Activated CD4-positive, CD25-positive, alpha-beta regulatory T cell treated with anti-CD3 and anti-CD28 coated beads, Interleukin-2, amount 50 U/mL, for 16 hours (primary cell): ENCODE measurements at regions not wholly inside any gene's neighbourhood (a gene's known extent, or its start where the extent isn't known, plus 50 kb on each side); places are given as distances from the start of the nearest gene placed in this dataset.
"Not testable (repeated sequence)": the region's sequence is repeated elsewhere in the genome, so short reads cannot be mapped to it uniquely, and the experiment has no call there.

Source experiments
- DNase-seq: peaks from one replicate; pipeline ENCODE4 v3.0.0-alpha.2; 2020; ENCODE audit warnings: low read depth, low spot score

DNA sequence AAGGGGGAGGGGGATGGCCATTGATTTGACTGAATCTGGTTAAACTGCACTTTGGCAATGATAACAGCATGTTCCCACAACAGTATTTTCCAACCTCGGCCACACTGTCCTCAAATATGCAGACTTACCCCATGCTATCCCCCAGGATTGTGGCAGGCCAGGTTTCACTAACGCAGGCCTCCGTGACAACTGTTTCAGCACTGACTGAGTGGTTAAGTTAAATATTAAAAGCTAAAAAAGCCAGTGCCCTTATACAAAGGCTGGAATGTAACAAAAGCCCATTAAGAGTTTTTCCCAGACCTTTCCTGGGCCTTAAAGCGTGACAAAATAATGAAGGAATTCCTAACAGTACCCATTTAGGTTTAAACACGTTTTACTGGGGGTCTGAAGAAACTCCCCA, 202.9 kb downstream of the USP25 start:
- DNase-seq = no peak

GRCh38 chr21:15935530-15935929, 205.7 kb downstream of the USP25 start:
- DNase-seq = no peak

DNA sequence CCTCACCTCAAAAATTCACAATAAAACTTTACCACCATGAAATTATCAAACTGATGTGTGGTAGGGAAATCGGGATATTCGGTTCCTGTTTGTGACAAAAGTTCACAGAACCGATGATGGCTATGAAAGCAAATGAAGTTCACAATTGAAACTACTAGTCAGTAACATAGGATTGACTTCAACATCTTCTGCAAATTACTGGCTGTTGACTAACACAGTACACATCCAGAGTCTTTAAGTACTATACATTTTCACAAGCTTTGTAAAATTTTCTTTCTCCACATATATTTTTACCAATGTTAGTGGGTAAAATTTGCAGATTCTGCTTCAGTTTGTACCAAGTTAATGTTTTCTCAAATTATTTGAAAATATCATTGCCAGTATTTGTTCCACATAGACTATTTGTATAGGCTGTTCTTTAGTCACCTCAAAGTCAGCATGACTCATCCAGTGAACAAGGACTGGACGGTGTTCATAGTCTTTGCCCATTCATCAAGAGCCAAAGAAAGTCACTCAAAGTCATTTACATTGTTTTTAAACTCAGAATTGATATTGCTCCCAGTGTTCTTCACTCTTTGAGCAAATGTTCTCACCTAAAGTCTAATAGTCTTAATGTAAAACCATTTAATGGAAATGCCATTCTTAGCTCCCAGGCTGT, 213.4 kb downstream of the USP25 start:
- DNase-seq = no peak

- no peak for DNase-seq
These were observed 217.9 kb downstream of the USP25 start for GRCh38 chr21:15947677-15948076.

- DNase-seq = no peak
These were observed 223.9 kb downstream of the USP25 start for GRCh38 chr21:15953551-15954116.

DNA sequence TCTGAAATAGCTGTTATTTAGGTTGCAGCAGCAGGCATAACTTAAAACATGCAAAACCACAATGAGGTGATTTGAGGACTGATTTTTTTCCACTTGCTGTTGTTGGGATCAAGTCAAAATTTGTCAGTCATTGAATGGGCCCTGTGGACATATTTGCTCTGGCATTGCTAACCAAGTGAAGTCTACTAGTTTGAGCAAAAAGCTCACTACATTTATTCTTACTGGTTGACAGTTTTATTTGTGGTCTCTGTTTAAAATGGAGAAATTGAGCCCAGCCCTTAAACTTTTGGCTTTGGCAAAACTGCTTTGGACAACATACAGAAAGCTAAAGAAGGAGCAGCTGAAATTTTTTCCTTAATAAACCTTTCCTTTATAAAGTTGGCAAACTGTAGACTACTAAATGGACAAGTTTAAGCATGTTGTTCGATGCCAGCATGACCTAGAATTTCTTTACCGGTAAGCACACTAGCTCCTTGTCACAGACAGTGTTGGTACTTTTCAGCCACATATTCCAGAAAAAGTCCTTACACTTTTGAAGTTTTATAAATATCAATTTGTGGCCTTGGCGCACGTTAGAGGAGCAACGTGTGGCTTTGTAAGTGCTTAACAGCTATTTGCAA, 234.6 kb downstream of the USP25 start:
- DNase-seq = no peak

- DNase-seq = no peak
These were observed 236.4 kb downstream of the USP25 start for GRCh38 chr21:15966231-15966630.

GRCh38 chr21:15966651-15967050, 236.9 kb downstream of the USP25 start:
- no peak for DNase-seq

DNA sequence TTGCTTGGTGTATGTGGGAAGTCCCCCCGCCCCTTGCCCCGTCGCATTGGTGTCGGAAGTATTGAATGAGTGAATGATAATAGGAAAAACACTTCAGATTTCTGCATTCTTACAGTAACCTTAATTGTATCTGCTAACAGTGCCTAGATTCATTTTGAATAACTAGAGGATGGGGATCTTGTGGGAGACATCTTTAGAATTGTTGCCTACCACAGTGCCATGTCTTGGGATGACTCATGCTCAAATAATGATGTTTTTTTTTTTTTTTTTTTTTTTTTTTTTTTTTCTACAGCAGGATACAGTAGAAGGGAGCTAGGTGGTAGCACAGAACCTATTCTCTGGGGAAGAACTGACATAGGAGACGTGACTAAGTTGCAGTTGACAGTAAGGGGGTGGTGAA, 237.9 kb downstream of the USP25 start:
- DNase-seq = no peak

DNA sequence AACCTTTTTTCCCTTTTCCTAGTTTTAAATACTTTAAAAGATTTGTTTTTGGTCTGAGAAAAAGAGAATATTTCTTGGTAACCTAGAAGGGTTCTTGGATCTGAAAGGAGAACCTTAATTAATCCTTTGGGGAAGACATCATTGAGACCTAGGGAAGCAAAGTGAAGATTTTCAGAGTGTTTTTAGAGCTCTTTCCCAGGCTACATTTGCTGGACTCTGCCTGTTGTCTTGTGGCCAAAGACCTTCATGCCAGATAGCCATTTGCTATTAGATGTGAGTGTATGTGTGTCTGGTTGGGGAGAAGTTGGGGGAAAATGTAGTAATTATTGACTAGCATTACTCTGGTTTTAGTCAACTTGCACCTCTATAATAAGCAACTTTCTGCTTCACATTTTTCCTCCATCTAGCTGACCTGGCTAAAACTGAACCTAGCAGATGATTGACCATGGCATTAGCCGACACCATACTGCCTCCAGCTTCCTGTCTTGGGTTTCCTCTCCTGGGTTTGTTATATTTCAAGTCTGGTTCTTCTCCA, 239.1 kb downstream of the USP25 start:
- no peak for DNase-seq

- no peak for DNase-seq
These were observed 247.0 kb downstream of the USP25 start for GRCh38 chr21:15976807-15977206.

DNA sequence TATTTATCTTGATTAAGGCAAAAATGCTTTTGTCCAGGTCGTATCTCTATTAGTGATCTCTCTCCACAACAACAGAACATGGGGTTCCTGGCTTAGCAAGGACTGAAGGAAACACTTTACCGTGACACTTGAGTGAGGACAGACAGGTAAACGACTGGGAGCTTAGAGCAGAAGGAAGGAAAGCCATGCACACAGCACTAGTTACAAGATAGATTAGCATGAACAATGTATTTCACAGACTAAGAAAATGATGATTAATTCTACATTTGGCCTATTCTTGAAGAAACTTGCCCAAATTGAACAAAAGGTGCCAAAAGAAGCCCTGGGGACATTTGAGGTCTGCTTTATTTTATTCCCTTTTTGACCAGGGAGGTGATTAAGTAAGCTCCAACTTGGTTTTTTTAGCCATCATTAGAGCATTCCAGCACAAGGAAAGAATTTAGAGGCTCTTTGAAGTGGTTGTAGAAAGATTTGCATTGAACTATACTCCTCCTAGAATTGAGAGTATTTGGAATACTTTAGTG, 248.5 kb downstream of the USP25 start:
- DNase-seq = no peak

DNA sequence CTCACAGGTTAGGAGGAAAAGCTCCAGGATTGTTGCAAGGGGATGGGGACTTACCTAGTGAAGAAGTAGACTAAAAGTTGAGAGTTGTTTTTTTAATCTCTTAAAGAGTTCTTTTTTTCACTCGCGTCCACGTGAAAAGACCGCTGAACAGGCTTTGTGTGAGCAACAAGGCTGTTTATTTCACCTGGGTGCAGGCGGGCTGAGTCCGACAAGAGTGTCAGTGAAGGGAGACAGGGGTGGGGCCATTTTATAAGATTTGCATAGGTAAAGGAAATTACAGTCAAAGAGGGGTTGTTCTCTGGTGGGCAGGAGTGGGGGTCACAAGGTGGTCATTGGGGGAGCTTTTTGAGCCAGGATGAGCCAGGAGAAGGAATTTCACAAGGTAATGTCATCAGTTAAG, 249.7 kb downstream of the USP25 start:
- DNase-seq = not testable (repeated sequence)

- DNase-seq = no peak
These were observed 256.5 kb downstream of the USP25 start for GRCh38 chr21:15986277-15986676.

GRCh38 chr21:15992171-15992570, 262.4 kb downstream of the USP25 start:
- DNase-seq = no peak

DNA sequence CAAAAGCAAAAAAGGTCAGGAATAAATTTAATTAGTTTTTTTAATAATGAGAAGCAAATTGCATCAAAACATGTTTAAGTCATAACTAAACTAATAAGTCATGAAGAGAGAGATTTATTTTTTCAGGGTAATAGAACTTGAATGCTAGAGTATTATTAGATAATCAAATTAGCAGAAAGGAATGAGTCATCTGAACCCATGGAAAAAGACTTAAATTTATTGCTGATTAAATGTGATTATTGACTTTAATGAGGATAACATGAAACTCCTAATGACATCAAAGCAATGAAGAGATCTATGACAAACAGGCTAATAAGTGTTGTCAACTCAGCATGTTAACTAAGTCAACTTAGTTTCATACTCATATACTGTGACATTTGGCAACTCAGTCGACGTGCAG, 264.2 kb downstream of the USP25 start:
- no peak for DNase-seq

DNA sequence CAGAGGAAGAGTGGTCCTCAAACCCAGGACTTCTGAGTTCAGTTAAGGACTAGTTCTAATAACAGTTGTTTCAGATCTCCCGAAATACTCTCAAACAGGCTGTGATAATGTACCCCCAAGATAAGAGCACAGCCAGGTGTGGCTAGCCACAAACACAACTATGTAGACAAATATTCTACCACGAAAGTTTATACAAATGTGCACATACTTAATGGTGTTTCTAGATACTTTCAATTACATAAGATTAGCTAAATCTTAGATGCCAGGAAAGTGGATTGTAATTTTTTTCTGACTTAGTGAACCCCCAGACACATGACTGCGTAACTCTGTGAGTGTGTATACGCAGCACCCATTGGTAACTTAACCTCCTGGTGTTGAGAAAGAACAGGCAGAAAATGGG, 270.0 kb downstream of the USP25 start:
- no peak for DNase-seq

GRCh38 chr21:16002874-16003466, 273.2 kb downstream of the USP25 start:
- DNase-seq = no peak

DNA sequence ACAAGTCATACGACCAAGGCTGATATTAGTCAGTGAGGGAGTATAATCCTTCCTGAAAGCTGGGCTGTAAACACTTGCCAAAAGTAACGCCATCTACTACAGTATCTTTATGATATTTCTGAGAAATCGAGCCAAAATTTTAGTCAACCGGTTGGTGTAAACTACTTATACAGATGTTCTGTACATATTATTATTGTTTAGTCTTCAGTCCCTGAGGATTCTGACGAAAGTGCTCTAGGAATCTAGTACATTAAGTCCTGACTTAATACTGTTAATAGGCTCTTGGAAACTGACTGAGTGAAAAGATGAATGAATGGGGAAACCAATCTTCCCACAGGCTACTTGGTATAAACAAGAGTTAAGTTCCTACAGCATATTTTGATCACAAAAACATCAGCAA, 274.3 kb downstream of the USP25 start:
- DNase-seq = no peak

DNA sequence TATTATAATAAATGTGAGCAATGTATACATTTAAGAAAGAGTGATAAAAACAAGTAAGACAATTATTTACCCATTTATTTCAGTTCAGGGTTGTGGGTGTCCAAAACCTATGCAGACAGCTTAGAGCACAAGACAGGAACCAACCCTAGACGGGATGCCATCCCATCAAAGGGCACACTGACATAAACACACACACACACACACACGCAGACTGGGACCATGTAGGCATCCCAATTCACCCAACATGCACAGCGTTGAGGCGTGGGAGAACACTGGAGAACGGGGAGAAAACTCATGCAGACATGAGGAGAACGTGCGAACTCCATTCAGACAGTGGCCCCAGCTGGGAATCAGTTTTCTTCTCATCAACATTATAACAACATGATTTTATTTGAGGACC, 274.7 kb downstream of the USP25 start:
- no peak for DNase-seq

- no peak for DNase-seq
These were observed 276.2 kb downstream of the USP25 start for GRCh38 chr21:16005996-16006395.

DNA sequence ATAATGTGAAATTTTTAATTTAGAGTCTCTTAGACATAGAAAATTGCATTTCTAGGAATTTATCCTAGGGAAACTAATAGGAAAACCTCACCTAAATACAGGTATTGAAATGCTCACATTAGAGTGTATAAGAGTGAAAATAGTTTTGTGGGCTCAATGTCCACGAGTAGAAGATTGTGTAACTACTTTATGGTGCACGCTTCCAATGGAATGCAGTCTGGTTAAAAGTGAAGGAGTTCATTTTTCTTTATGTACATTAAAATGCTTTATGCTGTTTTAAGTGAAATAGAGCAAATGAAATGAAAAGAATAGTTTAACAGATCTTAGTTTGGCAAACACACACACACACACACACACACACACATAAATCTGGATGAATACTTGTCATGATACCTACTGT, 278.2 kb downstream of the USP25 start:
- DNase-seq = no peak

- no peak for DNase-seq
These were observed 281.9 kb downstream of the USP25 start for GRCh38 chr21:16011719-16012118.
